ENCODE measurements at regions not wholly inside any gene's neighbourhood (a gene's known extent, or its start where the extent isn't known, plus 50 kb on each side); places are given as distances from the start of the nearest gene placed in this dataset.

DNA sequence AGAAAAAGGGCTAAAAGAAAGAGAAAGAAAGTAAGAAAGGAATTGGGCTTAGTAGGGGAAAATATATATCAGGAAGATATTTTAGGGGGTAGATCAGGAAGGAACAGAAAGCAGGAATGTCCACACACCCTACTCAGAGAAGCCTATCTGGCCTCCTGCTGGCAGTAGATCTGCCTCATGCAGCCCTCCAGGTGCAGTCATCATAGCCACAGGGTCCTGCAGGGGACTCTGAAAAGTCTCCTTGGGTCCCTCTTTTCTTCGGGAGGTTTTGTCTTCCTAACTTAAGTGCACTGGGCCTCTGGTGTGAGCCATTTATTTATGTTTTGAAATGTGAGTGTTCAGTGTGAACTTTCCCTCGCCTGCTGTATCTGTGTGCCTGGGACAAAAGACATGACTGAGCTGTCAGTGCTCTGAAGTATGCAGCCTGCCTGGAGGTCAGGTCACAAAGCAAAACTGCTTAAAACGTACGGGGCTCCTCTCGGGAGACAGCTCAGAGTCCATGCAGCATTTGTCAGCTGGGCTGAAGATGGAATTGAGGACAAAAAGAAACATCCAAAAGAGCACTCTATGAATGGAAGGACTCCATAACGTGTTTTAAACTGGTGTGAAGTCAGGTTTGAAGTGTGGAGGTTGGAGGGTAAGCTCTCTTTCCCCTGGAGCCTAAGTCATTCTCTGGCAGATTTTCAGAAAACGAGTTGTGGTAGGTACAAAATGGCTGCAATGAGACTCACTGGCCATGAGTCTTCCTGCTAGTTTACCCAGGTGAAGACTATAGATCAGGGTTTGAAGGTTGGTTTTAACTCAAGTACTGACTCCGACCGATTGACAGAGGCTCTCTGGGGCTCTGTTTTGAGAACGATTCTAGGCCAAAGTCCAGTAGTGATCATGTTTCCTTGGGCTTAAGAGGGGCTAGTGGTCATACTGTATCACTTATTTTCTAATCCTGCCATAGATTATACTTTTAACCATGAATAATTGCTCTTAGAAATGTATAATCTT is 151.8 kb upstream of the GDNF start (continued):
- TF ChIP-seq, protein P1, sequence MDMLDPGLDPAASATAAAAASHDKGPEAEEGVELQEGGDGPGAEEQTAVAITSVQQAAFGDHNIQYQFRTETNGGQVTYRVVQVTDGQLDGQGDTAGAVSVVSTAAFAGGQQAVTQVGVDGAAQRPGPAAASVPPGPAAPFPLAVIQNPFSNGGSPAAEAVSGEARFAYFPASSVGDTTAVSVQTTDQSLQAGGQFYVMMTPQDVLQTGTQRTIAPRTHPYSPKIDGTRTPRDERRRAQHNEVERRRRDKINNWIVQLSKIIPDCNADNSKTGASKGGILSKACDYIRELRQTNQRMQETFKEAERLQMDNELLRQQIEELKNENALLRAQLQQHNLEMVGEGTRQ (IDR thresholded peaks at IDR 0.05; ENCODE audit: low read depth, low read length) = no peak

DNA sequence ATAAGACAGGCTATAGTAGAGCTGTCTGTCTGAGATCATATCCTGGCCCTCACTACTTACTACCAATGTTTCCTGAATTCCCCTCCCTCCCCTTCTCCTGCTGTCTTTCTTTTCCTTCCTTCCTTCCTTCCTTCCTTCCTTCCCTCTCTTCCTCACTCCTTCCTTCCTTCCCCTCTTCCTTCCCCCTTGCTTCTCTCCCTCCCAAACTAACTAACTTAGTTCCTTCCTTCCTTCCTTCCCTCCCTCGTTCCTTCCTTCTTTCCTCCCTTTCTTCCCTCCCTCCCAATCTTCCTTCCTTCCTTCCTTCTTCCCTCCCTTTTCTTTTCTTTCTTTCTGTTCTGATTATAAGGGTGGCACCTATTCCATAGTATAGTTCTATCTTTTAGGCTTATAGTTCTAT is 150.0 kb upstream of the GDNF start:
- WGBS, 2 experiments (ENCODE audit: extremely low coverage in 2 of 2, insufficient read length in 1 of 2) = no CpG with 5 or more reads among the region's 1 CpG
- in situ Hi-C loops (cut with MboI; ENCODE audit: low sequenced_read_pairs) = no loop called here
- no peak for ATAC-seq (ENCODE audit: low read depth)

More for the DNA sequence above, 150.0 kb upstream of the GDNF start:
- no peak overlapping the region for H2BK120ac ChIP-seq (ENCODE audit: low read depth, low read length)
- no peak for TF ChIP-seq POLR2A (IDR thresholded peaks at IDR 0.05; ENCODE audit: low read depth, low read length)
- TF ChIP-seq CEBPB (IDR thresholded peaks at IDR 0.05; ENCODE audit: low read depth, low read length) = no peak
- TF ChIP-seq SMC3 (IDR thresholded peaks at IDR 0.05; ENCODE audit: low read depth, low read length) = no peak
- no peak for TF ChIP-seq MAFK (IDR thresholded peaks at IDR 0.05; ENCODE audit: low read depth, low read length)
- TF ChIP-seq RFX5 (IDR thresholded peaks at IDR 0.05; ENCODE audit: low read depth, low read length) = no peak
- TF ChIP-seq, protein P2, sequence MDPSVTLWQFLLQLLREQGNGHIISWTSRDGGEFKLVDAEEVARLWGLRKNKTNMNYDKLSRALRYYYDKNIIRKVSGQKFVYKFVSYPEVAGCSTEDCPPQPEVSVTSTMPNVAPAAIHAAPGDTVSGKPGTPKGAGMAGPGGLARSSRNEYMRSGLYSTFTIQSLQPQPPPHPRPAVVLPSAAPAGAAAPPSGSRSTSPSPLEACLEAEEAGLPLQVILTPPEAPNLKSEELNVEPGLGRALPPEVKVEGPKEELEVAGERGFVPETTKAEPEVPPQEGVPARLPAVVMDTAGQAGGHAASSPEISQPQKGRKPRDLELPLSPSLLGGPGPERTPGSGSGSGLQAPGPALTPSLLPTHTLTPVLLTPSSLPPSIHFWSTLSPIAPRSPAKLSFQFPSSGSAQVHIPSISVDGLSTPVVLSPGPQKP (IDR thresholded peaks at IDR 0.05; ENCODE audit: borderline replicate concordance, low read depth, low read length) = no peak
- TF ChIP-seq BHLHE40 (IDR thresholded peaks at IDR 0.05; ENCODE audit: low read depth, low read length) = no peak
- no peak for TF ChIP-seq FOS (IDR thresholded peaks at IDR 0.05; ENCODE audit: low read depth, low read length)
- TF ChIP-seq NFE2L2 (IDR thresholded peaks at IDR 0.05; ENCODE audit: low read depth, low read length) = no peak
- no peak for TF ChIP-seq MAZ (IDR thresholded peaks at IDR 0.05; ENCODE audit: borderline replicate concordance, low read depth, low read length)
- no peak for TF ChIP-seq RAD21 (IDR thresholded peaks at IDR 0.05; ENCODE audit: low read length)
- intact Hi-C loops (cut with micrococcal nuclease) = loop anchor here (10.0 kb wide), 1 partner anchor 55 kb away; no protein-coding TSS in a partner anchor
- no peaks in the 10 kb centered on the region for H3K9me1 ChIP-seq (ENCODE audit: insufficient read depth, low read length)
- no peak overlapping the region for H3K4ac ChIP-seq (ENCODE audit: low read depth, low read length)
- no peak for DNase-seq
- no peak overlapping the region for H2BK20ac ChIP-seq (ENCODE audit: low read depth, low read length)
- CTCF ChIA-PET = no interaction called here
- no peak overlapping the region for H3K23ac ChIP-seq (ENCODE audit: low read depth, low read length)
- H2AFZ ChIP-seq (replicated peaks; ENCODE audit: low read length, poor library complexity) = no peak overlapping the region
- H3K4me1 ChIP-seq (ENCODE audit: control insufficient read depth, insufficient read depth, low read length) = no peaks in the 10 kb centered on the region
- H3K36me3 ChIP-seq (ENCODE audit: control insufficient read depth, insufficient read depth, low read length) = no peaks in the 10 kb centered on the region
- H3K4me2 ChIP-seq (ENCODE audit: low read depth, low read length) = no peak overlapping the region
- no peak overlapping the region for H3K14ac ChIP-seq (replicated peaks; ENCODE audit: low read depth, low read length)
- peaks cover 8% of the 10 kb centered on the region; the same call in 1 of the 2 replicates for H3K27me3 ChIP-seq (ENCODE audit: control insufficient read depth, insufficient read depth, low read length)
- H3K9ac ChIP-seq (ENCODE audit: low read depth, low read length) = no peak overlapping the region
- no peak overlapping the region for H2BK15ac ChIP-seq (ENCODE audit: low read depth, low read length)
- H3K9me3 ChIP-seq (ENCODE audit: control insufficient read depth, insufficient read depth, low read length) = no peaks in the 10 kb centered on the region
- H4K8ac ChIP-seq (ENCODE audit: low read depth in 2 of 2, low read length in 2 of 2) = no peak overlapping the region
- no peak overlapping the region for H4K5ac ChIP-seq (ENCODE audit: low read depth, low read length)
- H4K91ac ChIP-seq (ENCODE audit: insufficient read depth, low read depth, low read length) = no peak overlapping the region
- dilution Hi-C loops (cut with HindIII; ENCODE audit: low sequenced_read_pairs, unreplicated experiment) = no loop called here
- no TSS peak for BruUV-seq (replicated peaks)
- POLR2A ChIA-PET (ENCODE audit: unreplicated experiment) = no interaction called here
- H2AK5ac ChIP-seq (ENCODE audit: low read depth, low read length) = no peak overlapping the region
- H2AK9ac ChIP-seq (replicated peaks; ENCODE audit: low read depth, low read length, poor library complexity) = no peak overlapping the region
- H3K56ac ChIP-seq (ENCODE audit: extremely low read depth, insufficient read depth, low read length) = no peak overlapping the region
- no peaks in the 10 kb centered on the region for H3K79me1 ChIP-seq (ENCODE audit: low read depth in 1 of 2, low read length in 2 of 2)
- no peak overlapping the region for H3K27ac ChIP-seq (ENCODE audit: insufficient read depth, low read length)
- H3K4me3 ChIP-seq (ENCODE audit: insufficient read depth, low read depth, low read length) = no peak overlapping the region
- H4K20me1 ChIP-seq (ENCODE audit: insufficient read depth, low read length) = no peaks in the 10 kb centered on the region
- no peak overlapping the region for H3K18ac ChIP-seq (ENCODE audit: low read depth, low read length)
- no peak overlapping the region for H2BK5ac ChIP-seq (ENCODE audit: low read depth, low read length, poor library complexity, severe bottlenecking)
